ENCODE measurements at regions not wholly inside any gene's neighbourhood (a gene's known extent, or its start where the extent isn't known, plus 50 kb on each side); places are given as distances from the start of the nearest gene placed in this dataset.

GRCh38 chr1:238501290-238501689, 610.6 kb upstream of the ZP4 start:
- DNase-seq (ENCODE audit: low spot score), result no peak
- ATAC-seq, result no peak
- H3K27me3 Mint-ChIP-seq (ENCODE audit: low read depth), result no peaks in the 10 kb centered on the region
- peaks cover 3% of the 10 kb centered on the region; the same call in 1 of the 2 replicates for H3K36me3 Mint-ChIP-seq
- ChIA-PET POLR2A (no interaction called here), CTCF (no interaction called here)
- no peak overlapping the region for H3K4me3 Mint-ChIP-seq
- TF ChIP-seq, protein P1, sequence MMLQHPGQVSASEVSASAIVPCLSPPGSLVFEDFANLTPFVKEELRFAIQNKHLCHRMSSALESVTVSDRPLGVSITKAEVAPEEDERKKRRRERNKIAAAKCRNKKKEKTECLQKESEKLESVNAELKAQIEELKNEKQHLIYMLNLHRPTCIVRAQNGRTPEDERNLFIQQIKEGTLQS (CRISPR knock-in tag; conservative IDR thresholded peaks at IDR 0.05), result no peak
- TF ChIP-seq PRDM15 (CRISPR knock-in tag; IDR thresholded peaks at IDR 0.05) (no peak), MXD4 (CRISPR knock-in tag; IDR thresholded peaks at IDR 0.05; ENCODE audit: borderline replicate concordance) (no peak), ZNF396 (CRISPR knock-in tag; IDR thresholded peaks at IDR 0.05; ENCODE audit: borderline replicate concordance) (no peak), ZNF263 (CRISPR knock-in tag; IDR thresholded peaks at IDR 0.05; ENCODE audit: low read depth) (no peak)
- no peaks in the 10 kb centered on the region for H3K4me1 Mint-ChIP-seq
- H3K27ac Mint-ChIP-seq, result no peak overlapping the region
- H3K9me3 Mint-ChIP-seq, result peaks cover 22% of the 10 kb centered on the region

GRCh38 chr1:238499021-238499420, 608.3 kb upstream of the ZP4 start:
- ATAC-seq (no peak), DNase-seq (ENCODE audit: low spot score) (no peak)
- no peak overlapping the region for H3K4me3 Mint-ChIP-seq
- no peaks in the 10 kb centered on the region for H3K27me3 Mint-ChIP-seq (ENCODE audit: low read depth)
- CTCF ChIA-PET, result no interaction called here
- no peak overlapping the region for H3K27ac Mint-ChIP-seq
- peaks cover 22% of the 10 kb centered on the region for H3K9me3 Mint-ChIP-seq
- H3K4me1 Mint-ChIP-seq, result no peaks in the 10 kb centered on the region
- H3K36me3 Mint-ChIP-seq, result peaks cover 3% of the 10 kb centered on the region; the same call in 1 of the 2 replicates
- POLR2A ChIA-PET, result no interaction called here
- TF ChIP-seq ELF4 (CRISPR knock-in tag; IDR thresholded peaks at IDR 0.05; ENCODE audit: low read depth), result no peak
- TF ChIP-seq, protein P2, sequence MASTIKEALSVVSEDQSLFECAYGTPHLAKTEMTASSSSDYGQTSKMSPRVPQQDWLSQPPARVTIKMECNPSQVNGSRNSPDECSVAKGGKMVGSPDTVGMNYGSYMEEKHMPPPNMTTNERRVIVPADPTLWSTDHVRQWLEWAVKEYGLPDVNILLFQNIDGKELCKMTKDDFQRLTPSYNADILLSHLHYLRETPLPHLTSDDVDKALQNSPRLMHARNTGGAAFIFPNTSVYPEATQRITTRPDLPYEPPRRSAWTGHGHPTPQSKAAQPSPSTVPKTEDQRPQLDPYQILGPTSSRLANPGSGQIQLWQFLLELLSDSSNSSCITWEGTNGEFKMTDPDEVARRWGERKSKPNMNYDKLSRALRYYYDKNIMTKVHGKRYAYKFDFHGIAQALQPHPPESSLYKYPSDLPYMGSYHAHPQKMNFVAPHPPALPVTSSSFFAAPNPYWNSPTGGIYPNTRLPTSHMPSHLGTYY (CRISPR knock-in tag; IDR thresholded peaks at IDR 0.05), result no peak
- TF ChIP-seq NR3C1 (CRISPR knock-in tag; conservative IDR thresholded peaks at IDR 0.05; ENCODE audit: low read depth), result no peak

- DNase-seq (ENCODE audit: low spot score) (peak; percentile 42), ATAC-seq (no peak; the same call in 1 of the 2 replicates)
- no peak overlapping the region for H3K4me3 Mint-ChIP-seq
- peaks cover 6% of the 10 kb centered on the region; the same call in 1 of the 2 replicates for H3K9me3 Mint-ChIP-seq
- CTCF ChIA-PET, result no interaction called here
- no peaks in the 10 kb centered on the region for H3K36me3 Mint-ChIP-seq
- H3K27me3 Mint-ChIP-seq (ENCODE audit: low read depth), result no peaks in the 10 kb centered on the region
- TF ChIP-seq, protein P3, sequence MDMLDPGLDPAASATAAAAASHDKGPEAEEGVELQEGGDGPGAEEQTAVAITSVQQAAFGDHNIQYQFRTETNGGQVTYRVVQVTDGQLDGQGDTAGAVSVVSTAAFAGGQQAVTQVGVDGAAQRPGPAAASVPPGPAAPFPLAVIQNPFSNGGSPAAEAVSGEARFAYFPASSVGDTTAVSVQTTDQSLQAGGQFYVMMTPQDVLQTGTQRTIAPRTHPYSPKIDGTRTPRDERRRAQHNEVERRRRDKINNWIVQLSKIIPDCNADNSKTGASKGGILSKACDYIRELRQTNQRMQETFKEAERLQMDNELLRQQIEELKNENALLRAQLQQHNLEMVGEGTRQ (CRISPR knock-in tag; IDR thresholded peaks at IDR 0.05), result no peak
- TF ChIP-seq AR (CRISPR knock-in tag; IDR thresholded peaks at IDR 0.05) (no peak), NR2C2 (CRISPR knock-in tag; IDR thresholded peaks at IDR 0.05) (no peak), NR3C1 (CRISPR knock-in tag; conservative IDR thresholded peaks at IDR 0.05; ENCODE audit: low read depth) (no peak)
- peaks cover 6% of the 10 kb centered on the region; the same call in 1 of the 2 replicates for H3K4me1 Mint-ChIP-seq
- POLR2A ChIA-PET, result no interaction called here
- H3K27ac Mint-ChIP-seq, result no peak overlapping the region
Measured at GRCh38 chr1:238492271-238492670, 601.5 kb upstream of the ZP4 start.
